Body of pancreas (tissue), 4 donors: ENCODE measurements at regions not wholly inside any gene's neighbourhood (a gene's known extent, or its start where the extent isn't known, plus 50 kb on each side); places are given as distances from the start of the nearest gene placed in this dataset.

Experiments used
- ATAC-seq: fragments of 150-250 bp; one replicate; pipeline ENCODE4 v1.9.1; 2016
- DNase-seq, 4 donors: peaks; one replicate each; pipeline ENCODE4 v3.0.0-alpha.2; 2019
- H3K27ac ChIP-seq, 4 donors: fragments of 200-600 bp; sonication (generic); 1 replicate in 3 of 4; 2 replicates in 1 of 4; pipeline versions ENCODE4 v1.5.1 to v1.6.1; 2016 to 2019; ENCODE audit warnings: mild to moderate bottlenecking in 1 of 4, mixed read lengths in 1 of 4, moderate library complexity in 1 of 4
- H3K27me3 ChIP-seq, 2 donors: fragments of 200-600 bp; sonication (generic); one replicate each; pipeline ENCODE4 v1.6.0; 2016; ENCODE audit warnings: mild to moderate bottlenecking in 1 of 2
- H3K36me3 ChIP-seq, 2 donors: fragments of 200-600 bp; sonication (generic); replicated peaks in 1 of 2; 2 replicates each; pipeline ENCODE4 v1.5.1; 2016; ENCODE audit warnings: low read depth in 2 of 2; ENCODE audit not compliant: insufficient read depth in 1 of 2
- H3K4me1 ChIP-seq: fragments of 200-600 bp; sonication (generic); one replicate; pipeline ENCODE4 v1.6.0; 2016
- H3K4me3 ChIP-seq, 2 donors: fragments of 200-600 bp; sonication (generic); 1 replicate in 1 of 2; 2 replicates in 1 of 2; pipeline ENCODE4 v1.5.1; 2016 to 2019
- H3K9me3 ChIP-seq, 3 donors: fragments of 200-600 bp; sonication (generic); 1 replicate in 2 of 3; 2 replicates in 1 of 3; pipeline ENCODE4 v1.5.1; 2016
- POLR2A ChIP-seq, 3 donors: fragments of 450-650 bp; IDR thresholded peaks; one replicate each; pipeline ENCODE4 v1.6.1; 2016; ENCODE audit warnings: antibody characterized with exemption in 3 of 3, mild to moderate bottlenecking in 2 of 3
- WGBS, 2 donors: methylation state at CpG; one replicate each; pipeline ENCODE4 v1.1.5; 2017; 5-methylcytosine and 5-hydroxymethylcytosine counted together
- intact Hi-C: fragments of 100-400 bp; cut with DNase I; formaldehyde crosslinking; loops from one replicate; pipeline ENCODE4 v1.15.1; 2023
- TF ChIP-seq, protein P1 (sequence below), 7 experiments: fragments of 450-650 bp in 4 of 7; fragments of 200-600 bp in 3 of 7; sonication (generic) in 3 of 7; IDR thresholded peaks; one replicate each; pipeline ENCODE4 v1.5.1; 2016 to 2019; ENCODE audit warnings: antibody characterized with exemption in 7 of 7

DNA sequence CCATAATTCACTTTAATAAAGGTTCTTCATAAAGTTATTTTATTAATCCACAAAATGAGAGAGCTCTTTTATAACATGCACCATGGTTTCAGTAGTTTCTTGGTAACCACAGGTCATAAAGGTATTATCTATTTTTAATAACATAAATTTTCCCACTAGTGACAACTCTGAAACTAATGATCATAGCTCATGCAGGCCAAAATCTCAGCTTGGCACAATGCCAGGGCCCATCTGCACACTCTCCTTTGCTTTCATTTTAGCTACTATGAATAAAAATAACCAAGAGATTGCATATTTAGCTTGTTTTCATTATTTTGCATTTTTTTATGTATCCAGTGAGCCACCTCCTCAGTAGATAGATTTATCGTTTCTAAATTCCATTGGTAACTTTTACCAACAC lies 691.8 kb upstream of the CHAC2 start:
- Histone ChIP-seq H3K27ac (no peak overlapping the region), H3K27me3 (no peaks in the 10 kb centered on the region), H3K4me3 (no peak overlapping the region), H3K36me3 (no peaks in the 10 kb centered on the region), H3K9me3 (no peaks in the 10 kb centered on the region), H3K4me1 (peaks cover 6% of the 10 kb centered on the region)
- WGBS, 2 donors = 77 to 85% methylated on average over 1 of the region's 1 CpG
- intact Hi-C loops = no loop called here
- ATAC-seq (no peak), DNase-seq (peak in 1 of 4 donors; percentile 52)
- TF ChIP-seq, protein P1, sequence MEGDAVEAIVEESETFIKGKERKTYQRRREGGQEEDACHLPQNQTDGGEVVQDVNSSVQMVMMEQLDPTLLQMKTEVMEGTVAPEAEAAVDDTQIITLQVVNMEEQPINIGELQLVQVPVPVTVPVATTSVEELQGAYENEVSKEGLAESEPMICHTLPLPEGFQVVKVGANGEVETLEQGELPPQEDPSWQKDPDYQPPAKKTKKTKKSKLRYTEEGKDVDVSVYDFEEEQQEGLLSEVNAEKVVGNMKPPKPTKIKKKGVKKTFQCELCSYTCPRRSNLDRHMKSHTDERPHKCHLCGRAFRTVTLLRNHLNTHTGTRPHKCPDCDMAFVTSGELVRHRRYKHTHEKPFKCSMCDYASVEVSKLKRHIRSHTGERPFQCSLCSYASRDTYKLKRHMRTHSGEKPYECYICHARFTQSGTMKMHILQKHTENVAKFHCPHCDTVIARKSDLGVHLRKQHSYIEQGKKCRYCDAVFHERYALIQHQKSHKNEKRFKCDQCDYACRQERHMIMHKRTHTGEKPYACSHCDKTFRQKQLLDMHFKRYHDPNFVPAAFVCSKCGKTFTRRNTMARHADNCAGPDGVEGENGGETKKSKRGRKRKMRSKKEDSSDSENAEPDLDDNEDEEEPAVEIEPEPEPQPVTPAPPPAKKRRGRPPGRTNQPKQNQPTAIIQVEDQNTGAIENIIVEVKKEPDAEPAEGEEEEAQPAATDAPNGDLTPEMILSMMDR (IDR thresholded peaks at IDR 0.05) = no peak
- no peak for TF ChIP-seq POLR2A (IDR thresholded peaks at IDR 0.05)

DNA sequence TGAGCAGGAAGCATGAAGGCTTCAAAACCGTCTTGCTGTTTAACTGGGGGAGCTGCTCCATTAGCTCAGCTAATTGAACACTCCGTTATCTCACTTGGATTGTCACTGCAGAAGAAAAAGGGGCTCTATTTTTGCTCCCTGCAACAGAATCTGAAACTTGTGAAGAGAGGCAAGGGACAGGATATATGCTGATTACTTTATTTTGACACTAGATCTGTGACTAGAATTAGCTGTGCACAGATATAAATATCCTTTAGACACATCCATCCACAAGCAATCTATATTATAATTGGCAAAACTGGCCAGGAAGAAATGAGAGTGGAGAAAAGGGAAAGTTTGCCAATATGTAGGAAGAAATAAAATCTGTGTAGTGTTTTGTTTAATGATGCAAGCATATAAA lies 700.1 kb upstream of the CHAC2 start:
- no peak overlapping the region for H3K27ac ChIP-seq
- no peaks in the 10 kb centered on the region for H3K27me3 ChIP-seq
- H3K4me1 ChIP-seq = no peaks in the 10 kb centered on the region
- DNase-seq (no peak), ATAC-seq (no peak)
- TF ChIP-seq, protein P1 (IDR thresholded peaks at IDR 0.05) = no peak
- TF ChIP-seq POLR2A (IDR thresholded peaks at IDR 0.05) = no peak
- no peaks in the 10 kb centered on the region for H3K9me3 ChIP-seq
- H3K4me3 ChIP-seq = no peak overlapping the region
- WGBS, 2 donors = 76 to 80% methylated on average over 2 of the region's 2 CpGs
- intact Hi-C loops = no loop called here
- H3K36me3 ChIP-seq = no peaks in the 10 kb centered on the region

DNA sequence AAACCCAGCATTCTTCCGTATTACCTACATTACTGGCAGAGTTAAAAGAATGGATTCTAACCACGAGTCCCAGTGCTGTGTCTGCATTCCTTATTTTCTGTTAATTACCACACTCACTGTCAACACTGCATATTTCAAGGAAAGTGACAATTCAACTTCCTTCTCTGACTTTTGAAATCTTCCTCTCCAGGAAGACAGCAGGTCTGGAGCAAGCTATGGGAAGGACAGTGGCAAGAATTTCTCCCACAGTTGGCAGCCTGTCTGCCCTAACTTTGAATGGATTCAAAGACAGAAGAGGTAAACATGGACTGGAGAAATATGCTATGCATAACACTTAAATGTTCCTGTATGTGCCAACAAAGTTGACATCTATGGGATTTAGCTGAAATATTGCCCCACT lies 700.5 kb upstream of the CHAC2 start:
- no peak for TF ChIP-seq POLR2A (IDR thresholded peaks at IDR 0.05)
- TF ChIP-seq, protein P1 (IDR thresholded peaks at IDR 0.05) = no peak
- WGBS, 2 donors = 41 to 46% methylated on average over 2 of the region's 2 CpGs
- Histone ChIP-seq H3K4me3 (no peak overlapping the region), H3K9me3 (no peaks in the 10 kb centered on the region), H3K27ac (no peak overlapping the region), H3K36me3 (no peaks in the 10 kb centered on the region), H3K27me3 (no peaks in the 10 kb centered on the region), H3K4me1 (no peaks in the 10 kb centered on the region)
- ATAC-seq (no peak), DNase-seq (no peak)
- intact Hi-C loops = no loop called here

DNA sequence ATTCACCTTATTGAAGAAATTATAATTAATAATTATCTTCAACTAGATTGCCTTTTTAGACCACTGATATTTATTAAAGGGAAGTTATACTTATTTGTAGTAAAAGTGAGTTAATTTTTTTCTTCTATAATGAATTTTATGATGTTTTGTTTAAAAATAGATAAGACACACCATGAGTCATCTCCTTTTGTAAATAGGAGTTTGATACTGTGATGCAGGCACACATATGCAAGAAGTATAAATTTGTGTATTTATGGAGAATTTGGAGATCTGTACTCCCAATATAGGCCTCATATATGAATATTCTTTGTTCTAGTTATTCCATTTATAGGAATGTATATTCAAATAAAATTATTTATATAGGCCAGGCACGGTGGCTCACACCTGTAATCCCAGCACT lies 703.5 kb upstream of the CHAC2 start:
- DNase-seq (no peak), ATAC-seq (no peak)
- no peak overlapping the region for H3K4me3 ChIP-seq
- 87 to 90% methylated on average over 1 of the region's 1 CpG for WGBS, 2 donors
- no peaks in the 10 kb centered on the region for H3K36me3 ChIP-seq
- intact Hi-C loops = no loop called here
- H3K4me1 ChIP-seq = no peaks in the 10 kb centered on the region
- no peak for TF ChIP-seq POLR2A (IDR thresholded peaks at IDR 0.05)
- TF ChIP-seq, protein P1 (IDR thresholded peaks at IDR 0.05) = no peak
- no peak overlapping the region for H3K27ac ChIP-seq
- H3K9me3 ChIP-seq = no peaks in the 10 kb centered on the region
- no peaks in the 10 kb centered on the region for H3K27me3 ChIP-seq

DNA sequence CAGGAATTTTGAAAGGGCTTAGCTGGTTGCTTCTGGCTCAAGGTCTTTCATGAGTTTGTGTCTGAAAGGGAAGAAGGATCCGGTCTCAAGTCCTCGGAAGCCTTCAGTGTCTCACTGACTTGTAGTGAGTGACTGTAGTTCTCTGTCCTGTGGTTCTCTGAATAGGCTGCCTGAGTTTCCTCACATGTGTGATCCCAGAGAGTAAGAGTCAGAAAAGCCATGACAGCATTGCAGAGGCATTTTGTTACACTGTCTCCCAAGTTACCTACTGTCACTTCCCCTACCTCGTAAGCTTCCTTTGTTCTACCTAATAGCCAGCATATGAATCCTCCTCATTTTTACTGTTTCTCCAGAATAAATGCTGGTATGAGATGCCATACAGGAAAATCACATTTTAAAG lies 709.1 kb upstream of the CHAC2 start:
- DNase-seq (no peak), ATAC-seq (no peak)
- no peak for TF ChIP-seq POLR2A (IDR thresholded peaks at IDR 0.05)
- TF ChIP-seq, protein P1 (IDR thresholded peaks at IDR 0.05) = no peak
- no peaks in the 10 kb centered on the region for H3K27me3 ChIP-seq
- no peaks in the 10 kb centered on the region for H3K36me3 ChIP-seq
- H3K4me1 ChIP-seq = no peaks in the 10 kb centered on the region
- H3K9me3 ChIP-seq = no peaks in the 10 kb centered on the region
- H3K4me3 ChIP-seq = no peak overlapping the region
- intact Hi-C loops = no loop called here
- WGBS, 2 donors = 83 to 96% methylated on average over 3 of the region's 3 CpGs
- no peak overlapping the region for H3K27ac ChIP-seq
